Germinal center (tissue), 1 donor: ENCODE measurements at regions not wholly inside any gene's neighbourhood (a gene's known extent, or its start where the extent isn't known, plus 50 kb on each side); places are given as distances from the start of the nearest gene placed in this dataset.
"Not testable (repeated sequence)": the region's sequence is repeated elsewhere in the genome, so short reads cannot be mapped to it uniquely, and the experiment has no call there.

Experiments
- DNase-seq: peaks from one replicate; pipeline ENCODE4 v3.0.0; 2012; ENCODE audit warnings: mixed read lengths, low spot score

- DNase-seq, result no peak
Measured at GRCh38 chr4:111959222-111959621, 186.0 kb upstream of the FAM241A start.

DNA sequence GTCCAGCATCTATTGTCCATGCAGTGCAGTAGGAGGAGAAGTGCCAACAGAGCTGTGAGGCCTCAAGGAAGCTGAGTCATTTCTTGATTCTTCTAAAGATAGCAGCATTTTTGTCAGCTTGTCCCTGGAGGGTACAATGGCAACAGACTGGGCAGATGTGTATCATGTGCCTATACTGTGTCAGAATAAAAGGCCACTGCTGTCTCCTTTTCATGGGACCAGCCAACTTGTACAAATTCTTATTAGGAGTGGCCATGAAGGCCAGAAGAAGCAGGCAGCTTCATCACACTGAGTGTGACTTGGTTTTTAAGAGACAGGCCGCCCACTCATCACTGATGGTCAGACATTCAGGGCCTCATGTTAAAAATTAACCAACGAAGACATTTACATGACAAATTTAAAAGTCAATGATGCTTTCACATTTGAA lies 185.0 kb upstream of the FAM241A start:
- DNase-seq, result no peak

DNA sequence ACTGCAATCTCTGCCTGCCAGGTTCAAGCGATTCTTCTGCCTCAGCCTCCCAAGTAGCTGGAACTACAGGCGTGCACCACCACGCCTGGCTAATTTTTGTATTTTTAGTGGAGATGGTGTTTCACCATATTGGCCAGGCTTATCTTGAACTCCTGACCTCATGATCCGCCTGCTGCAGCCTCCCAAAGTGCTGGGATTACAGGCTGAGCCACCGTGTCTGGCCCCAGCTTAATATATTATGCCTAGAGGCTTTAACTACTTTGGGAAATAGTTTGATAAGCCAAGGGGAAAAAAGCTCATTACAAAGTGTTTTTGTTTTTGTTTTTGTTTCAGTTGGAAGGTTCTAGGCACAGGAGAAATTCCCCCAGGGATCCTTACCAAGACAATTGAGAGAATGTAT lies 184.2 kb upstream of the FAM241A start:
- DNase-seq, result not testable (repeated sequence)

DNA sequence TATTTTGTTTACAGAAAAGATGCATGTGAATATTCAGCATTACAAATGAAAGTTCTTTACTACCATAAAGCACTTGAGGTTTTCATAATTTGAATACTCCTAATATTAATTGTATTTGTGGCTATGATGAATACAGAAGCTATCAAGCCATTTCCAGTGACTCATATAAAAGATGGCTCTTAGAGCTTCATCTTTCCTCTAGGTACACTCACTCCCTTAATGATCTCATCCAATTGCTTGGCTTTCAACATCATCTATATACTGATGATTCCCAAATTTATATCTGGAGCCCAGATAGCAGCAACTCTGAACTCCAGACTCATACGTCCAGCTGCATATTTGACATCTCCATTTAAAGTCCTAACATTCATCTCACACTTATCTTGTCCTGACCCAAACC lies 183.4 kb upstream of the FAM241A start:
- DNase-seq, result no peak

DNA sequence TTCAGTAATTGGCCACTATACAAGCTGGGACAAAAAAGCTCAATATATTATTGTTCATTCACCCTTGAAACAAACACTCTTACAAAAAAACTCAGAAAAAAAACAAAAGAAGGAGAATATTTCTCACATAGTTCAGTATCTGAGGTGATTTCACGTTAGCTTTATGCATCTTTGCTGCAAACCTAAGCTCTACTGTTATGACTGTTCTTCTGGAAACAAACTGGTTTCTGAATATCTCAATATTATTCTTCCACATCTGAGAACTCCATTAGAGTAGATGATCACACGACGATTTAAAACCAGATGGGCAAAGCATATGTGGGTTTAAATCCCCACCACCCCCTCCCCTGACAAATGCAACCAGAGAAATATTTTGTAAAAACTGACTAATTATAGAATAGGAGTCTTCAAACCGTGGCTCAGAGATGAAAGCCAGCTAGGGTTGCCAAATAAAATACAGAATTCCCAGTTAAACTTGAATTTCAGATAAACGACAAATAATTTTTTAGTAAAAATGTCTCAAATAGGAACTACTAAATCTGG lies 182.0 kb upstream of the FAM241A start:
- DNase-seq, result no peak

- DNase-seq, result no peak
Measured at GRCh38 chr4:111977419-111977965, 167.8 kb upstream of the FAM241A start.

GRCh38 chr4:111979921-111980320 lies 165.3 kb upstream of the FAM241A start:
- no peak for DNase-seq

DNA sequence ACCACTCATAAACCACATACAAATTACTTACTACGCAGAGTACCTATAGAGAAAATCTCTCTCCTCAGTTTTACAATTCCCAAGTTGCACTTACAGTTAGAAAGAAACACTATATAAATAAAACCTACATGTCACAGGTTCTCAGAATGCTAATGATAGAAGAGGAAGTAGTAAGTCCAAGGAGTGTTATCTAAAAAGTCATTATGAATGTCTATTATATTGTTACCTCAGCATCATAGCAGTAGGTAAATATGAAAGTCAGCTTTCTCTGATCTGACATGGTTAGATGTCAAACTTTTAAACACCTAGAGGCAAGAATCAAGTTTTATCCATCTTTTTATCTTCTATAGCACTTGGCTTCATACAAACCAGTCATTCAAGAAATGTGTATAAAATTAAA lies 163.2 kb upstream of the FAM241A start:
- DNase-seq, result no peak

DNA sequence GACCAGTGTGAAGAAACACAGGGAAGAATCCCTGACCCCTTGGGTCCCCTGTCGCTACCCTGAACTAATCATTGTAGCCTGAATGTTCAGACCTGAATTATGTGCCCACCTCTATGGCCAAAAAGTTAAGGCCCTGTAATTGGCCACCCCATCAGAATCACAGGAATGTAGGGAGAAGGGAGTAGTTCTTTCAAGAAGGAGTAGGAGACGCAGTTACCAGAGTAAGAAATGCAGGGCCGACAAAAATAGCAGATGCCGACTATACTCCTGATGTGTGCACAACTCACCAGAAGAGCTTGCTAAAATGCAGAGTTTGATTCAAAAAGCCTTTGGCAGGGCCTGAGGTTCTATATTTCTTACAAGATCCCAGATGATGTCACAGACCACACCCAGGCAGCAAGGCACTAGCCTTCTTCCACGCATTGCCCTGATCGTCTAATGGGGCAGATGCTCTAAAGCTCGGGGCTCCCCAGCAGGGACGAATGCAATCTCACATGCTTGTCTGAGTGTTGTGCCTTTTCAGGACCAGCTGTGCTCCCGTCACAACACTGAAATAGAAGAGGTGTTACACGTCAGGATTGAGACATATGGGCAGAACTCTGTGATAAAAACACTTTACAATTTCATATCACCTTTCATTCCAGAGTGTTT lies 161.0 kb upstream of the FAM241A start:
- no peak for DNase-seq

DNA sequence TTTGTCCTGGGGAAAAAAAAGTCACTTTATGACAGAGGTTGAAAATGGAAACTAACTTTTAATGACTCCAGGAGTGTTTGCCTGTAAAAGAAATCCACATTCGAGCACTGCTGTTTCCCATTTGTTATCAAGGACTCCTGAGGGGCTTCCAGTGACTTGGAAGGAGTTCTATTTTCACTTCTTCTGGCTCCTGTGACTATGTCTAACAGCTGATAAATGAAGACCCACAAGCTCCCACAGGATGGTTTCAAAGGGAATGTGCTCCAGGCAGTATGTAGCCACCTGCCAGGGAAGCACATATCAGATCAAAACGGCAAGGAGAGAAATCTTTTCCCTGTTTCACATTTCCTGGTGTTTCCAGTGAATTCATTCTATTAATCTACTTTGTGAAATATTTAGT lies 159.8 kb upstream of the FAM241A start:
- no peak for DNase-seq

DNA sequence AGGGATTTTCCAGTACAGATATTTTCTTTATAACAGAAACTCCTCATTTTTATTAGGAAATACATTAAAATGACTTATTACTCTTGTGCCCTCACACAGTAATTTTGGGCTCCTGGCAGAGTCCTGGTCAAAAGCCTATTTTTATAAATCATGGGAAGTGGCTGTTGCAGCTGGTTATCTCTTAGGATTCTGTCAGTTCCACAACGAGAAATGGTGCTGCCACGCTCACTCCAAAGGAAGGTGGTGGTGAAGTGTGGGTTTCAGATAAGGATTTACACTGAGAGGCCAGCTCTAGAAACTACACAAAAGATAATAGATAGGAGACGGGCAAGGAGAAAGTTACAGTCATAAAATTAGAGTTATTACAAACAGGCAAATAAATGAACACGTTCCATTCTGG lies 159.2 kb upstream of the FAM241A start:
- DNase-seq, result no peak

DNA sequence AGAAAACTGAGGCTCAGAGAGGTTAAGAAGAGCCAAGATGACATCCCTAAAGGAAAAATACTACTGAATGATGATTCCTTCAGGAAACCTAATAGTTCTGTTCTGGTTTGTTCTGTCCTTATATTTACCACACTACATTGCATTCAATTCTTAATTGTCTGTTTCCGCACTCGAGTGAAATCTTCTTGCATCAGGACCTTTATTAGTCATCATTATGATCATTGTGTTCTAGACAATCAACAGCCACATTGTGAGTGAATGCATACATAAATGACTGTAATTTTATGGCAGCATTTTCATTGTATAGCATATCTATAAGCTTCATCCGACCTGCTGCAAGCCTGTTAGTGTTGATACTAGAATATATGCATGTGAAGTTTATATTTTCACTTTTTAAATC lies 156.7 kb upstream of the FAM241A start:
- DNase-seq, result no peak

GRCh38 chr4:111989817-111990216 lies 155.4 kb upstream of the FAM241A start:
- DNase-seq, result no peak

DNA sequence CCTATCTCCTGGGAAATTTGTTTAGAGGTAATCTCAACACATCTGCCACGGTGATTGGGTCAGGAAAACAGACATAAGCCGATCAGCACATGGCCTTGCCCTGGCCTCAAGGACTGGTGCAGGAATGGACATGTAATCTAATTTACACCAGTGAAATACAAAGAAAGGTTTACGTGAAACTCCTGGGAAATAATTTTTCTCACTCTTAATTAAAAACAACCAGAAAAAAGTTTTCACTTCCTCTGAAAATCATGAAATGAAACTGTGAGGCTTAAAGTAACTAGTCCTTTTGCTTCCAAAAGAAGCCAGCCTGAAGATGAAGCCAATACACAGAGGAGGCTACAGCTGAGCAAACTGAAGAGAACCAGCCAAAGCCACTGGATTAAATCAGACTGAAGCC lies 154.1 kb upstream of the FAM241A start:
- DNase-seq, result peak; percentile 38

GRCh38 chr4:111991797-111992196 lies 153.5 kb upstream of the FAM241A start:
- DNase-seq, result no peak

GRCh38 chr4:111992351-111993168 lies 152.7 kb upstream of the FAM241A start:
- DNase-seq, result no peak

- DNase-seq, result no peak
Measured at GRCh38 chr4:111994392-111994791, 150.9 kb upstream of the FAM241A start.

DNA sequence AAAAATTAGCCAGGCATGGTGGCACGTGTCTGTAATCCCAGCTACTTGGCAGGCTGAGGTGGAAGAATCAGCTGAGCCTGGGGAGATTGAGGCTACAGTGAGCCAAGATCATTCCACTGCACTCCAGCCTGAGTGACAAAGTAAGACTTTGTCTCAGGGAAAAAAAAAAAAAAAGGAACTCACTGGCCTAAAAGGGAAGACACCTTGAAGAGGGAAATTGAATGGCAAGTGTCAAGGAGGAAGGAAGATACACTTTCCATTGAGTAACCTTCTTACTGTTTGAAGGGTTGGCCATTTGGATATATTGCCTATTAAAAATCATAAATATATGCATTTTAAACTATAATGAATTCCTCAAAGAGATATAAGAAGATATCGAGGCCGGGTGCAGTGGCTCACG lies 147.5 kb upstream of the FAM241A start:
- DNase-seq, result no peak

- DNase-seq, result no peak
Measured at GRCh38 chr4:111999801-112000200, 145.5 kb upstream of the FAM241A start.

DNA sequence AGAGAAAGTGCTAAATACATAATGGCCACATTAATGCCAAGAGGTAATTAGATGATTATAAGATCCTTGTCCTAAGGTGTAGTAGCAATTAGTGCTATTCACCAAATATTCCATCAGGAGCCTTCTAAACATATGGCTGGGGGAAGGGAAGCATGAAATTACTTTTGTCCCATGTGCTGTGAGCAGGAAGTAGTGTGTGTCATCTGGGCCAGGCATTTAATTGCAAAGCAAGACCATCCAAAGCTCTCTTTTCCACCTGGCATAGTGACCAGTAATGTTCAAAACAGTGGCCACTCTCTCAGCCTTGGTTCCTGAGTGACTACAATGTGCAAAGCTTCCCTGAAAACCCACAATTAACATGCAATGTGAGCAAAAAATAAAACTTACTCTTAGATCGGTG lies 144.2 kb upstream of the FAM241A start:
- DNase-seq, result no peak

DNA sequence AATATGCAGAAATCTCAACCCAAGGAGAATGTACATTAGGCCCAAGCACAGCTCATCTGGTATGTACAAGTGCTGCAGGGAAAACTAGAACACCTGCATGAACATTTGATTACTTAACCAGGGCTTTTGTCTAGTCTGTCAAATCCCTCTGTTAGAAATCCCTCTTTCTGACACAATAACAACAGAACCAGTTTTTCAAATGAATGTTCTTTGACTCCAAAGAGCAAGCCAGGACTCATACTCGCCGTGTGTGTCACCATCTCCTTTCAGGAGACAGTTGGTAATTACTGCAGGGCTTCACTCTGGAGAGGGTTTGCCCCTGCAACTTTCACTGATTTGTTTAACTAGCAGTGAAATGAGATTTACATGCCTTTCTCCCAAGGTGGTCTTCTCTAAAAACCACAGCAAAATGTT lies 143.0 kb upstream of the FAM241A start:
- DNase-seq, result no peak

DNA sequence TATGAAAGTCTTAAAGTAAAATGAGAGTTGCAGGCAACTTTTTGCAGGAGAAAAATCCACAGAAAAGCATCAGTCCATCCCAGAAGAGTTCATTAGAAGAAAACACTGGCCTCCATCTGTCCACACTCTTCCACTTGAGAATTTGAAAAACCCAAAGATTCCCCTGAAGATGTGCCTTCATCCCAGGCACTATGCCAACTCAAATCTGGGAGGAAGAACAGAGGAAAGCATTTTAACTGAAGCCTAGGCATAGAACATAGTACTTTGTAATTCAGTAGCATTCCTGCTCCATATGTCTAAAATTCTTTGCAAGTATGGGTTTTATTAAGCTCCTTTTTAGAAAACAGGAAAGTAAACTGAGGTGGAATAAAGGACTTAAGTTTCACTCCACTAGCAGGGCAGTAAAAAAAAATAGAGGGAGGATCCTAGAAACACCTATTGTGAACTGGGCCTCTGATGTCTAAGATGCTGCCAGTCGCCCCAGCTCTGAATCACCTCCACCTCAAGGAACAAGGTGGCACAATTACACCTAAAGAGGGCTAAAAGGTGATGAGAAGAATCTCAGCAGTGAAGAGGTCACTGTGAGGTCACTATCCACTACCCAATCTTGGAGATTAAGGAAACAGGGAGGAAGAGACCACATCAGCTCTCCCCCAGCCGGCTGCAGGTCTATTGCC lies 141.9 kb upstream of the FAM241A start:
- DNase-seq, result no peak

- no peak for DNase-seq
Measured at GRCh38 chr4:112005027-112005426, 140.2 kb upstream of the FAM241A start.
